Activated CD4-positive, CD25-positive, alpha-beta regulatory T cell (primary cell): ENCODE measurements at regions not wholly inside any gene's neighbourhood (a gene's known extent, or its start where the extent isn't known, plus 50 kb on each side); places are given as distances from the start of the nearest gene placed in this dataset.
"Not testable (repeated sequence)": the region's sequence is repeated elsewhere in the genome, so short reads cannot be mapped to it uniquely, and the experiment has no call there.

ENCODE experiments used
- DNase-seq, 4 experiments: peaks; one replicate each; lab custom pipeline; 2025; lab: John Stamatoyannopoulos, UW

DNA sequence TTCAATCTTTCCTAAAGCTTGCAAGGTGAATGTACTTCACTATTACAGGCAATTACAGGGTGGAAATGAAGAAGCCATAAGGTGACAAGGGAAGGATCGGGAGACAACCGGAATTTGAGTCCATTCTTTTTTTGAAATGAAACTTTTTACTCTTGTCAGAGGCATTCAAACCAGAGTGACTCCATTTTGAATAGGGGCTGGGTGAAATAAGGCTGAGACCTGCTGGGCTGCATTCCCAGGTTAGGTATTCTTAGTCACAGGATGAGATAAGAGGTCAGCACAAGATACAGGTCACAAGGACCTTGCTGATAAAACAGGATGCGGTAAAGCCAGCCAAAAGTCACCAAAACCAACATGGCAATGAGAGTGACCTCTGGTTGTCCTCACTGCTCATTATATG lies 363.3 kb downstream of the TYW1 start:
- no peak for DNase-seq

DNA sequence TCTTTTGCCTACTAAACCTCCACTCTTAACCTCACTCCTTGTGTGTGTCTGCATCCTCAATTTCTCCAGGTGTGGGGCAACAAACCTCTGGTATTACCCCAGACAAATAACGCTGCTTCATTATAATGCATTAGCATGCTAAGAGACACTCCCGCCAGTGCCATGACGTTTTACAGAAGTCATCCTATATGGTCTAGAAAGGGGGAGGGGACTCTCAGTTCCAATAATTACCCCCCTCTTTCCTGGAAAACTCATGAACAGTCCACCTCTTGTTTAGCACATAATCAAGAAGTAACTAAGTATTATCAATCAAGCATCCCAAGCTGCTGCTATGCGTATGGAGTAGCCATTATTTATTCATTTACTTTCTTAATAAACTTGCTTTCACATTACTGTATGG lies 364.5 kb downstream of the TYW1 start:
- DNase-seq, result no peak

GRCh38 chr7:67364441-67365017 lies 367.9 kb downstream of the TYW1 start:
- DNase-seq, result no peak

DNA sequence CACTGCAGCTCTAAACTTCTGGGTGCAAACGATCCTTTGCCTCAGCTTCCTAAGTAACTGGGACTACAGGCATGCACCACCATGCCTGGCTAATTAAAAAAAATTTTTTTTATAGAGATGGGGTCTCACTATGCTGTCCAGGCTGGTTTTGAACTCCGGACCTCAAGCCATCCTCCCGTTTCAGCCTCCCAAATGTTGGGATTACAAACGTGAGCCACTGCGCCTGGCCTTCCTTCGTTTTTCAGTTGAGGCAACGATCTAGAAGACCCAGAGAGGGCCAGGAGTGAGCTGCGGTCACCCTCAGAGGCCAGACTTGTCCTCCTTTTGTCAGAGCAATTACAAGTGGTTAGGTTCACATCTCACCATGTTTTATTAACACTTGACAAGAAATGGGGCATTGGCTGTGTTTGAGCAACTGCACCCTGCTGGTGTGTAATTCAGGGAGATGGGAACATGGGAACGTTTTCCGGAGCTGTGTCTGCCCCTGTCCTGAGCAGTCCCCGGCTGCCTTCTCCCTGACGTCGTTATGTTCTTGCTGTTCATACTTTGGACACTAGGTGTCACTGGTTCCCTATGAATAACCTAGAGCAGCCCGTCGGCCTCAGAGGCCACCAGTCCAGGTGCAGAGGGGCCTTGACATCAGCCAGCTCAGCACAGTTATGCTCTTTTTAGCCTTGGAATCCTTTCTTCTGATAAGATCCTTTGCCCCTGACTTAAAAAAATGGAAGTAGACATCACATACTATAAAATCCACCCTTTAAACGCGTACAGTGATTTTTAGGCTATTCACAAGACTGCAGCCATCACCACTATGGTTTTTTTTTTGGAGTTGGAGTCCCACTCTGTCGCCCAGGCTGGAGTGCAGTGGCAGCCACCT lies 375.0 kb downstream of the TYW1 start:
- DNase-seq, result peak; percentile 4 to 9 (median 6)

DNA sequence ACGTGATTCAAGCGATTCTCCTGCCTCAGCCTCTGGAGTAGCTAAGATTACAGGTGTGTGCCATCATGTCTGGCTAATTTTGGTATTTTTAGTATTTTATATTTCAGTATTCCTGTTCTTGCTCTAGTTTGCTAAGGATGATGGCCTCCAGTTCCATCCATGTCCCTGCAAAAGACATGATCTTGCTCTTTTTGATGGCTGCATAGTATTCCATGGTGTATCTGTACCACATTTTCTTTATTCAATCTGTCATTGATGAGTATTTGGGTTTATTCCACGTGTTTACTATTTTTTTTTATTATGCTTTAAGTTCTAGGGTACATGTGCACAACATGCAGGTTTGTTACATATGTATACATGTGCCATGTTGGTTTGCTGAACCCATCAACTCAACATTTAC lies 376.8 kb downstream of the TYW1 start:
- DNase-seq, result not testable (repeated sequence)

- DNase-seq, result no peak
Measured at GRCh38 chr7:67375427-67375826, 378.8 kb downstream of the TYW1 start.

DNA sequence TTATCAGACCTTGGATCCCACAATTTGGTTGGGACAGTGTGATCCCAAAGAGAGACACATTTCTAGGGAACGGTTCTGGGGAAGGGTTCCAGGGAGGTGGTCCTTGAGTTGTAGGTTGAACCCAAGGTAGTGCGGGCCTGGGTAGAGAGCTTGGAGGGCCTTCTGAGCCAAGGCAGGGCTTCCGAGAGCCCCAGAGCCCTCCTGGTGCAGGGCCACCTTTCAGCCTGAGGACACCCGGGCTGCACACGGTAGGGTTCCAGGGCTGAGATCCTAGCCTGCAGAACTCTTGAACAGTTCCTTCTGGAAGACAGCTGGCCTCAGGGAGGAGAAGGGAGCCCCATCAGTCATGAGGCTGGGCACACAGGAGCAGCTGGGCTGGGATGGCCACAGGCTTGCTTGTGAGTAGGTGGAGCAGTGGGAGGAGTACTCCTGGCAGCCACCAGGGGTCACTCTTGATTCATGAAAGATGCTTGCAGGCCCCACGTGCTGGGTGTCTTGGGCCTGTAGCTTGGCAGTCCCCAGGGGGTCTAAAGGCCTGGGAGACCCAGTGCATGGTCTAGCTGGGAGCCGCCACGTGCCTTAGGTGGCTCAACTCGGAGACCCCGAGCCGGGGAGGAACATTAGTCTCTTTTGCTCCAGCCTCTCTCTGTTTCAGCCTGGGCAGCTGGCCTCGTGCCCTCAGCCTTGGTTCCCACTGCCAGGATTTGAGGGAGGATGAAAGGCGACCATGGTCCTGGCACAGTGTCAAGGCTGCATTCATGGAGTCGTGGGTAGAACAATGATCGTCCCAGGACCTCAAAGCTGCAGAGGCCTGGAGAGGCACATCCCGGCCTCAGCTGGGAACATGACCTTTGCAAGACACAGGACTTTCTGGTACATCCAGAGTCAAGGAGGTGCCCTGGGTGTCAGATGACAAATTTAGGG lies 381.6 kb downstream of the TYW1 start:
- DNase-seq, result peak; percentile 6 to 17 (median 10)

DNA sequence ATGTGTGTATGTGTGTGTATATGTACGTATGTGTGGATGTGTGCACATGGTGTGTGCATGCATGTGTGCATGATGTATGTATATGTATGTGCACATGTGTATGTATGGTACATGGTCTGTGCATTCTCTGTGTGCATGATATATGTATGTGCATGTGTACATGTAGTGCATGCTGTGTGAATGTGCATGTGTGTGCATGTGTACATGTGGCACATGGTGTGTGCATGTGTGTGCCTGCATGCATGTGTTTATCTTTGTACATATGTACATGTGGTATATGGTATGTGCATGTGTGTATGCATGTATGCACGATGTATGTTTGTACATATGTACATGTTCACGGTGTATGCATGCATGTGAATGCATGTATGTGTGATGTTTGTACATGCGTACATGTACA lies 383.7 kb downstream of the TYW1 start:
- DNase-seq, result no peak

DNA sequence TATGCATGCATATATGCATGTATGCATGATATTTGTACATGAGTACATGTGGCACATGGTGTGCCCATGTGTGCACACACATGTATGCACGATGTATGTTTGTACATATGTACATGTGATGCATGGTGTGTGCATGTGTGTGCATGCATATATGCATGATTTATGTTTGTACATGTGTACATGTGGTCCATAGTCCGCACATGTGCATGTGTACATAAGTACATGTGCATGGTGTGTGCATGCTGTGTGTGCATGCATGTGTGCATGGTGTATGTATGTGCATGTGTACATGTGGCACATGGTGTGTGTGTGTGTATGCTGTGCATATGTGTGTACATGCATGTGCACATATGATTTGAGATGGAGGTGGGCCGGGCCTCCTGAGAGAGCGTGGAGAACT lies 384.2 kb downstream of the TYW1 start:
- DNase-seq, result no peak

DNA sequence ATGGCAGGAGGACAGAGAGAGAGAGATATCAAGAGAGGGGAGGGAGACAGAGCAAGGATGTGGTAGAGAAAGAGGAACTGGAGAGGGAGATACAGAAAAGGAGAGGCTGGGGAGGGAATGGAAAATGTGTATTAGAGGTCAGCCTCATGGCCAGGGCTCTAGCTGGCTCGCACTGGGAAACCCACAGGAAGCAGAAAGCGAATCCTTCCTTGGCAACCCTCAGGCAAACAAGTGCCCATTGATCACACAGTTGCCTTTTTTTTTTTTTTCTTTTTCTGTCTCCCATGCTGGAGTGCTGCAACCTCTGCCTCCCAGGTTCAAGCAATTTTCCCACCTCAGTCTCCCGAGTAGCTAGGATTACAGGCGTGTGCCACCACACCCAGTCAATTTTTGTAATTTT lies 391.2 kb downstream of the TYW1 start:
- no peak for DNase-seq

DNA sequence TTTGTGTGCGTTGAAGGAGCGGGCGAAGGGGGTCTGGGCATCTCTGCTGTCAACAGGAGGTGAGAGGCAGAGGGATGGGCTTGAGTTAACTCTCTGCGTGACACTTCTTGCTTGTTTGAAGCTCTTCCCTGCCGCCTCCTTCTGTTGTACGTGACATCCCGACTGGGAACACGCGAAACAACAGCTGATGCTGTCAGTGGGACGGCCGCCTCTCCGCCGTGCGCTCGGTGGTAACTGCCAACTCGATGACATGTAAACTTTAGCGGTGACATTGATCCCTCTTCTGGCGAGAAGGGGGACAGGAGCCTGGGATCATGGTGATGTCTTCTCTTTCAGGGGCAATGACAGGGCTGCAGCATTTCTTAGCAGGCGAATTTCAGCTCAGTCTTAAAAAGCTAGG lies 394.5 kb downstream of the TYW1 start:
- DNase-seq, result no peak

DNA sequence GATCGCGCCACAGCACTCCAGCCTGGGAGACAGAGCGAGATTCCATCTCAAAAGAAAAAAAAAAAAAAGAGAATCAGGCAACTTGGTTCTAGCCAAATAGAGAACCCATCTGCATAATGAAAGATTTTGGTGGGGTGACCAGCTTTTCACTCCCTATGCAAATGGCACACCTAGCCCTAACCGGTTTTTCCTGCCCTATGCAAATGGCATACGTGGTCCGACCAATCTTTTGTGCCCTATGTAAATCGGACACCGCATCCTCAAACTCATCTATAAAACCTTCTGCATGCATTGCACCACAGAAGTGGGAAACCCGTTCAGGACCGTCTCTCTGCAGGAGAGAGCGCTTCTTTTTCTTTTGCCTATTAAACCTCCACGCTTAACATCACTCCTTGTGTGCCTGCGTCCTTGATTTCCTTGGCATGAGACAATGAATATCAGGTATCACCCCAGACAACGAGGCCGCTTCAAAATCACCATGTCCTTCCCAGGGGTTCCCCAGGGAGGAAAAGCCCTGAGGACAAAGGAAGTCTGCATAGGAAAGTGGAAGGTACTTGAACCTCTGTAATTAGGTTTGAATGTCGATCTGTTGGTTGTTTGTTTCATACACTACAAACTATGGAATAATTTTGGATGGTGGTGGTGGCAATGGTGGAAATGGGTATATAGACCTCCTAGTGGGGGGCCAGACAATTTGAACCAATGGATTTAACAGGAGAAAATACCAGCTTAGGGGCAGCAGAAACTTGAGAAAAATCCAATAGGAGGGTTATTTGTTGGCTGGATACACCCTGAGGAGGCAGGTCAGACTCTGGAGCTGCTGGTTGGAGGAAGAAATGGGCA lies 396.2 kb downstream of the TYW1 start:
- DNase-seq, result no peak

- no peak for DNase-seq
Measured at GRCh38 chr7:67393903-67394302, 397.3 kb downstream of the TYW1 start.

- no peak for DNase-seq
Measured at GRCh38 chr7:67398916-67399315, 402.3 kb downstream of the TYW1 start.

- DNase-seq, result no peak
Measured at GRCh38 chr7:67401492-67401891, 404.9 kb downstream of the TYW1 start.

GRCh38 chr7:67402280-67402679 lies 405.6 kb downstream of the TYW1 start:
- no peak for DNase-seq

GRCh38 chr7:67406976-67407375 lies 410.3 kb downstream of the TYW1 start:
- no peak for DNase-seq

- DNase-seq, result no peak
Measured at GRCh38 chr7:67407392-67408071, 410.9 kb downstream of the TYW1 start.

DNA sequence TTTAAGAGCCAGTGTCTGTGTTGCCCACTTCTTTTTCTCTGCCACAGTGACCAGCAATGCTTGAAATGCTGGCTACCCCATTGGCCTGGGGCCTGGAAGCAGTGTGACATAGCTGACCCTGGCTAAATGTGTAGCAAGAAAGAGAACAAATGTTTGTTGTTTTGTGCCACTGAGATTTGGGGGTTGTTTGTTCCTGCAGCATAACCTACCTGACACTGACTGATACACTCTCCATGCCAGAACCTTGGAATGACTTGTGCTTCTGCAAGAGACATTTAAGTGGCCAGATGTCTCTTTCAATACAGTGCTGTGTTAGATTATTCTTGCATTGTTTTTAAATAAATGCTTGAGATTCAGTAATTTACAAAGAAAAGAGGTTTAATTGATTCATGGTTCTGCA lies 411.5 kb downstream of the TYW1 start:
- no peak for DNase-seq

GRCh38 chr7:67413670-67414069 lies 417.0 kb downstream of the TYW1 start:
- no peak for DNase-seq

- DNase-seq, result no peak
Measured at GRCh38 chr7:67414858-67415257, 418.2 kb downstream of the TYW1 start.
